Body of pancreas (tissue), 4 donors: ENCODE measurements at regions not wholly inside any gene's neighbourhood (a gene's known extent, or its start where the extent isn't known, plus 50 kb on each side); places are given as distances from the start of the nearest gene placed in this dataset.

Source experiments
- POLR2A ChIP-seq, 3 donors: fragments of 450-650 bp; IDR thresholded peaks; one replicate each; pipeline ENCODE4 v1.6.1; 2016; ENCODE audit warnings: antibody characterized with exemption in 3 of 3, mild to moderate bottlenecking in 2 of 3
- TF ChIP-seq, protein P1 (sequence below), 7 experiments: fragments of 450-650 bp in 4 of 7; fragments of 200-600 bp in 3 of 7; sonication (generic) in 3 of 7; IDR thresholded peaks; one replicate each; pipeline ENCODE4 v1.5.1; 2016 to 2019; ENCODE audit warnings: antibody characterized with exemption in 7 of 7

- TF ChIP-seq, protein P1, sequence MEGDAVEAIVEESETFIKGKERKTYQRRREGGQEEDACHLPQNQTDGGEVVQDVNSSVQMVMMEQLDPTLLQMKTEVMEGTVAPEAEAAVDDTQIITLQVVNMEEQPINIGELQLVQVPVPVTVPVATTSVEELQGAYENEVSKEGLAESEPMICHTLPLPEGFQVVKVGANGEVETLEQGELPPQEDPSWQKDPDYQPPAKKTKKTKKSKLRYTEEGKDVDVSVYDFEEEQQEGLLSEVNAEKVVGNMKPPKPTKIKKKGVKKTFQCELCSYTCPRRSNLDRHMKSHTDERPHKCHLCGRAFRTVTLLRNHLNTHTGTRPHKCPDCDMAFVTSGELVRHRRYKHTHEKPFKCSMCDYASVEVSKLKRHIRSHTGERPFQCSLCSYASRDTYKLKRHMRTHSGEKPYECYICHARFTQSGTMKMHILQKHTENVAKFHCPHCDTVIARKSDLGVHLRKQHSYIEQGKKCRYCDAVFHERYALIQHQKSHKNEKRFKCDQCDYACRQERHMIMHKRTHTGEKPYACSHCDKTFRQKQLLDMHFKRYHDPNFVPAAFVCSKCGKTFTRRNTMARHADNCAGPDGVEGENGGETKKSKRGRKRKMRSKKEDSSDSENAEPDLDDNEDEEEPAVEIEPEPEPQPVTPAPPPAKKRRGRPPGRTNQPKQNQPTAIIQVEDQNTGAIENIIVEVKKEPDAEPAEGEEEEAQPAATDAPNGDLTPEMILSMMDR (IDR thresholded peaks at IDR 0.05) = no peak
- no peak for TF ChIP-seq POLR2A (IDR thresholded peaks at IDR 0.05)
Measured at GRCh38 chr5:81820863-81821262, 70.0 kb upstream of the SSBP2 start.
